ENCODE measurements at regions not wholly inside any gene's neighbourhood (a gene's known extent, or its start where the extent isn't known, plus 50 kb on each side); places are given as distances from the start of the nearest gene placed in this dataset.

DNA sequence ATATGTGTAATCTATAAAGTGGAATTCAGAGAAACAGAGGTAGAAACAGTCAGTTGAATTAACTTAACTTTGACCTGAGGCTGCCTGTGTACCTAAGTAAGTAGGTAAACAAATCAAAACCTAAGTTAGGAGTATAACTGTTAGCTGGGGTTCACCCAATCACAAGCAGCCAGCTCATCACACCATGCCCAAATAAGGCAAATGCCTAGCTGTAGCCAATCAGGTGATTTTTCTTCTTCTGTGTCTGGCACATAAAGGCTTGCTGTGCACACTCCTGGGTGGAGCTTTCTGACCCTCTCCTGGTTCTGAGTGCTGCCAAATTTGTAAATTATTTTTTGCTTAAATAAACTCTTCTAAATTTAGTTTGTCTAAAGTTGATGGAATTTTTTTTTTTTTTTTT, 54.7 kb upstream of the TRIM39 start:
- no peaks in the 10 kb centered on the region for H3K27me3 Mint-ChIP-seq (ENCODE audit: low read depth)
- H3K27ac Mint-ChIP-seq: no peak overlapping the region
- H3K4me1 Mint-ChIP-seq (ENCODE audit: low read depth): no peaks in the 10 kb centered on the region
- H3K4me3 Mint-ChIP-seq: no peak overlapping the region
- intact Hi-C loops (cut with micrococcal nuclease): no loop called here
- CTCF ChIA-PET: interaction anchor here (0.7 kb wide), 1 partner anchor 109 kb away, joined by 3 read pairs; no protein-coding TSS in a partner anchor
- H3K36me3 Mint-ChIP-seq (ENCODE audit: low read depth): peaks cover 2% of the 10 kb centered on the region
- peaks cover 3% of the 10 kb centered on the region for H3K9me3 Mint-ChIP-seq
- no peak for DNase-seq

DNA sequence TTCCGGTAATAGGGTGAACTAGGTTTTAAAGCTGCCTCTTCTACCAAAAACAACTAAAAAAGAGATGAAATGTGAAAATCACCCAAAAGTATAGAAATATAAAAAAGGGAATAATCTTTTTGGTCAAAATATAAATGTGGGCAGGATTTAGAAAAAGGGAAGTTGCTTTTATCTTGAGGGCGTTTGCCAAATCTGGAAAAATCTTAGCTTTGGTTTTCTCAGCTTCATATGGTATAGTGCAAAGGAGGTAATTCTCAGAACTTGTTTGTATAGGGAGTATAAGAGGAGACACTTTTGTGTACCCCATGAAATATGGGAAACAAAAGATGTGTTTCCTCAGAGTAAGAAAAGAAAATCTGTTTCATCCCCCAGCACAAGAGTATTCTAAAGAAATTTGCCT, 54.2 kb upstream of the TRIM26 start:
- intact Hi-C loops (cut with micrococcal nuclease): no loop called here
- H3K4me1 Mint-ChIP-seq (ENCODE audit: low read depth): no peaks in the 10 kb centered on the region
- H3K9me3 Mint-ChIP-seq: no peaks in the 10 kb centered on the region
- CTCF ChIA-PET: no interaction called here
- H3K27ac Mint-ChIP-seq: no peak overlapping the region
- DNase-seq: no peak
- peaks cover 10% of the 10 kb centered on the region for H3K36me3 Mint-ChIP-seq (ENCODE audit: low read depth)
- no peaks in the 10 kb centered on the region for H3K27me3 Mint-ChIP-seq (ENCODE audit: low read depth)
- no peak overlapping the region for H3K4me3 Mint-ChIP-seq

DNA sequence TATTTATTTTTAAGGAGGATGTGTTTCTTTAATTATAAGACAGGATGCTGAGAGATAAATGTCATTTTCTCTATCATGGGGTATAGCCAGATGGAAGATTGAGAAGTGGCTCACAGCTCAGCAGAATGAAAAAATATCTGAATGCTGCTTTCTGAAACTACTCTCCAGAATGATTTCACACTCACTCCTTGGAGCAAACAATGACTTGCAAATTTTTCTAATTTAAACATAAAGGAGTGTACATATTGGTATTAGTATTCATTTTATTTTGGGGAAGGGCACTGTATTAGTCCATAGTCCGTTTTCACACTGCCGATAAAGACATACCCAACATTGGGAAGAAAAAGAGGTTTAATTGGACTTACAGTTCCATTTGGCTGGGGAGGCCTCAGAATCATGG, 52.4 kb upstream of the TRIM26 start:
- no peak for DNase-seq
- intact Hi-C loops (cut with micrococcal nuclease): no loop called here
- no peak overlapping the region for H3K4me3 Mint-ChIP-seq
- CTCF ChIA-PET: no interaction called here
- no peaks in the 10 kb centered on the region for H3K27me3 Mint-ChIP-seq (ENCODE audit: low read depth)
- peaks cover 10% of the 10 kb centered on the region for H3K36me3 Mint-ChIP-seq (ENCODE audit: low read depth)
- H3K27ac Mint-ChIP-seq: no peak overlapping the region
- no peaks in the 10 kb centered on the region for H3K9me3 Mint-ChIP-seq
- H3K4me1 Mint-ChIP-seq (ENCODE audit: low read depth): no peaks in the 10 kb centered on the region

DNA sequence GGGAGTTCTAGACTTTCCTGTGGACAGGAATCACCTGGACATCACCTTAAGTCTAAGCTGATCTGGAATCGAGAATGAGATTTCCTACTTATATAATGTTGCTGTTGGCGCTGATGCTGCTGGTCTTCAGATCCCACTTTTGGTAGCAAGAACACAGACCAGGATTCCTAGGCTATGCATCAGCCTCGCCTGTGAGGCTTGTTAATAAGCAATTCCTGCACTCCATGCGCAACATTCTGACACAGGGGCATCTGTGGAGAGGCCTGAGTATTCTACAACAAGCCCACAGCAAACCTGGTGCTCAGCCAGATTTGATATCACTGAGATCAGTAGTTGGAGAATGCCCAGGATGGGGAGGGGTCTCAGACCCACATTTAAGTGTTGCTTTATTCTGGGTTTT, 52.0 kb upstream of the TRIM26 start:
- intact Hi-C loops (cut with micrococcal nuclease): no loop called here
- no peak for DNase-seq
- Mint-ChIP-seq H3K36me3 (ENCODE audit: low read depth) (peaks cover 10% of the 10 kb centered on the region), H3K27ac (no peak overlapping the region), H3K9me3 (no peaks in the 10 kb centered on the region), H3K4me3 (no peak overlapping the region), H3K4me1 (ENCODE audit: low read depth) (peaks cover 2% of the 10 kb centered on the region), H3K27me3 (ENCODE audit: low read depth) (no peaks in the 10 kb centered on the region)
- CTCF ChIA-PET: no interaction called here

DNA sequence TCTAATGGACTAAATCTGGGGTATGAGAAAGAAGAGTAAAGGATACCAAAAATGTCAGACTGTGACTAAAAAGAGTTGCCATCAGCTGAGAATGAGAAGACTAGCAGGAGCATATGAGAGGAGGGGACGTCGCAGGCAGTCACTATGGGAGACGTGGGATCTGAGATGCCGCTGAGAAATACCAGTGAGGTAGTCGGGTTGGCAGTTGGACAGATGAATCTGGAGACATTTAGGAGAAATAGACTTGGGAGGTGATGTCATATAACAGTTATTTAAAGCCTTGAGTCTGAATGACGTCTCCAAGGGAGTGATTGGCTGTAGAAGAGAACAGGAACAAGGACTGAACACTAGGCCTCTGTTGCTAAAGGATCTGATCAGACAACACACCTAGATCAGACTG, 51.5 kb upstream of the TRIM26 start:
- Mint-ChIP-seq H3K4me3 (no peak overlapping the region), H3K27me3 (ENCODE audit: low read depth) (no peaks in the 10 kb centered on the region), H3K4me1 (ENCODE audit: low read depth) (peaks cover 2% of the 10 kb centered on the region), H3K27ac (no peak overlapping the region), H3K9me3 (no peaks in the 10 kb centered on the region), H3K36me3 (ENCODE audit: low read depth) (peaks cover 10% of the 10 kb centered on the region)
- intact Hi-C loops (cut with micrococcal nuclease): no loop called here
- no peak for DNase-seq
- CTCF ChIA-PET: no interaction called here

DNA sequence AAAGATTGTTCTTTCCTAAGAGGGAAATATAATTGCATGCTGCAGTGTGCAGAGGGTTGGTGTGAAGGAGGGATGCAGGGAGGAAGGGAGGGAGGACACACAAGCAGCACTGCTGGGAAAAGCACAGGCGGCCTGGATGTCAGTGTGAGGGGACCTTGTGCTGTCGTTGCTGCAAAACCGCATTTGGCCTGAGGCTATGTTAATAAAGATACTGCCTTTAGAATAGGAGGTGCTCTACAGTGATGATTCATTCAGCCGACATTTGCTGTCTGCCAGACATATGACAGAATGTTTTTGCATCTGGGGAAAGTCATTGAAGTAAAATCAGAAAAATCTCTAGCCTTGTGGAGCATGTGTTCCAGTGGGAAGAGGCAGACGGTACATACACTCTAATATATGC, 50.5 kb upstream of the TRIM26 start:
- no peak for DNase-seq
- intact Hi-C loops (cut with micrococcal nuclease): no loop called here
- no peak overlapping the region for H3K27ac Mint-ChIP-seq
- no peak overlapping the region for H3K4me3 Mint-ChIP-seq
- CTCF ChIA-PET: no interaction called here
- no peaks in the 10 kb centered on the region for H3K9me3 Mint-ChIP-seq
- peaks cover 8% of the 10 kb centered on the region for H3K4me1 Mint-ChIP-seq (ENCODE audit: low read depth)
- H3K27me3 Mint-ChIP-seq (ENCODE audit: low read depth): no peaks in the 10 kb centered on the region
- peaks cover 10% of the 10 kb centered on the region for H3K36me3 Mint-ChIP-seq (ENCODE audit: low read depth)

All from activated naive CD4-positive, alpha-beta T cell treated with anti-CD3 and anti-CD28 coated beads for 36 hours (primary cell).